ENCODE measurements at regions not wholly inside any gene's neighbourhood (a gene's known extent, or its start where the extent isn't known, plus 50 kb on each side); places are given as distances from the start of the nearest gene placed in this dataset.

DNA sequence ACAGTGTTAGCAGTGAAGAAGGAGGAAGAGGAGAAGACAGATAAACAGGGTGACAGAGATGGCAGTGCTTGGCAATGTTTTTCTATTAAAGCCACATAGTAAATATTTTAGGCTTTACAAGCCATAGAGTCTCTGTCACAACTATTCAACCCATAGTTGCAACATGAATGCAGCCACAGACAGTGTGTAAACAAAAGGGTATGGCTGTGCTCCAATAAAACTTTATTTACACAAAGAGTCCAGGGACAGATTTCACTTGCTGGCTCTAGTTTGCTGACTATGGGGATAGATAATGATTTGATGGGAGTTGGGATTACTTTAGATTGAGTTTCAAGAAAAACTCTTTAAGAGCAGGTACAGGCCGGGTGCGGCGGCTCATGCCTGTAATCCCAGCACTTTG, 224.8 kb upstream of the SEMA6A start:
- TF ChIP-seq, protein P1, sequence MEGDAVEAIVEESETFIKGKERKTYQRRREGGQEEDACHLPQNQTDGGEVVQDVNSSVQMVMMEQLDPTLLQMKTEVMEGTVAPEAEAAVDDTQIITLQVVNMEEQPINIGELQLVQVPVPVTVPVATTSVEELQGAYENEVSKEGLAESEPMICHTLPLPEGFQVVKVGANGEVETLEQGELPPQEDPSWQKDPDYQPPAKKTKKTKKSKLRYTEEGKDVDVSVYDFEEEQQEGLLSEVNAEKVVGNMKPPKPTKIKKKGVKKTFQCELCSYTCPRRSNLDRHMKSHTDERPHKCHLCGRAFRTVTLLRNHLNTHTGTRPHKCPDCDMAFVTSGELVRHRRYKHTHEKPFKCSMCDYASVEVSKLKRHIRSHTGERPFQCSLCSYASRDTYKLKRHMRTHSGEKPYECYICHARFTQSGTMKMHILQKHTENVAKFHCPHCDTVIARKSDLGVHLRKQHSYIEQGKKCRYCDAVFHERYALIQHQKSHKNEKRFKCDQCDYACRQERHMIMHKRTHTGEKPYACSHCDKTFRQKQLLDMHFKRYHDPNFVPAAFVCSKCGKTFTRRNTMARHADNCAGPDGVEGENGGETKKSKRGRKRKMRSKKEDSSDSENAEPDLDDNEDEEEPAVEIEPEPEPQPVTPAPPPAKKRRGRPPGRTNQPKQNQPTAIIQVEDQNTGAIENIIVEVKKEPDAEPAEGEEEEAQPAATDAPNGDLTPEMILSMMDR (IDR thresholded peaks at IDR 0.05) = no peak
- TF ChIP-seq POLR2A (IDR thresholded peaks at IDR 0.05) (no peak), POLR2AphosphoS5 (IDR thresholded peaks at IDR 0.05) (no peak)
